ENCODE measurements at regions not wholly inside any gene's neighbourhood (a gene's known extent, or its start where the extent isn't known, plus 50 kb on each side); places are given as distances from the start of the nearest gene placed in this dataset.

DNA sequence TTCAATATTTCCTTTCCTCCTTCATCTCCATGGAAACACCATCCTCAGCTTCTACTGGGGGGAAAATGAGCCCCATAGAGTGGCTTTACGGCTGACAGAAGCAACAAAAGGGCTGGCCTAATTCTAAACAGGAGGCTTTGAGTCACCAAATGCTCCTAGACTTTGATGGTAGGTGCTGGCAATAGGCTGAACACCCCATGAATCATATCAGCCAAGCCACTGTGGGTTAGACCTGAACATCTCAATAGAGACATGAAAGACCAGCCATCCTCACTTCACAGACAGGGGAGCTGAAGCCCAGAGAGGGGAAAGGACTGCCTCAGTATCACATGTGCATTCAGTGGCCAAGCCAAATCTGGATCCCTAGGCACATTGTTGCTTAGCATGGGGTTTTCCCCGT lies 107.6 kb downstream of the AMER1 start:
- DNase-seq = no peak

DNA sequence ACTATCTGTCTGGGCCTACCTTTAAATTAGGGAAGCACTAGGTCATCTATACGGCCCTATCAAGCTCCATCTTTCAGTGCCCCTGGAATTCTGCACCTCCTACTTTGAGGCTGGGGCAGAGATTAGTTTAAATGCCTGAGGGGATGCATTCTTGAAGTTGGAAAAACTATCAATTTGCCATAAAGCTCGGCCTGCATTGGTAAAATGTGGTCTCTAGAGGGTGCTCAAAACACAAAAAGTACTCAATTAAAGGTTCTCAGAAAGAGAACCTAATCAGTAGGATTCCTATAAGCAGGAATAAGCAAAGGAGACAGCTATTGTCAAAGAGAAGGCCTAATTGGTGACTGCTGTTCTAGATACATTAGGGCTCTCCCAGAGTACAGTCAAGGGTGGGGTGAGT lies 111.7 kb downstream of the AMER1 start:
- peak in 4 of 56 donors; percentile 0 for DNase-seq
